Sigmoid colon (tissue), 6 donors: ENCODE measurements at regions not wholly inside any gene's neighbourhood (a gene's known extent, or its start where the extent isn't known, plus 50 kb on each side); places are given as distances from the start of the nearest gene placed in this dataset.

Experiments
- DNase-seq: peaks from one replicate; pipeline ENCODE4 v3.0.0-alpha.2; 2019
- H3K27ac ChIP-seq, 4 donors: fragments of 200-600 bp; sonication (generic); one replicate each; pipeline ENCODE4 v1.5.1; 2016 to 2019; ENCODE audit warnings: mild to moderate bottlenecking in 1 of 4
- H3K27me3 ChIP-seq, 3 donors: fragments of 200-600 bp; sonication (generic); one replicate each; pipeline ENCODE4 v1.5.1; 2019; ENCODE audit warnings: mild to moderate bottlenecking in 1 of 3
- H3K36me3 ChIP-seq, 4 donors: fragments of 200-600 bp; sonication (generic); one replicate each; pipeline ENCODE4 v1.5.1; 2016 to 2019
- H3K4me1 ChIP-seq, 4 donors: fragments of 200-600 bp; sonication (generic); one replicate each; pipeline ENCODE4 v1.5.1; 2017 to 2019
- H3K4me3 ChIP-seq, 4 donors: fragments of 200-600 bp; sonication (generic); one replicate each; pipeline ENCODE4 v1.5.1; 2017 to 2019; ENCODE audit warnings: mild to moderate bottlenecking in 2 of 4, moderate library complexity in 1 of 4
- H3K9me3 ChIP-seq, 4 donors: fragments of 200-600 bp in 3 of 4; sonication (generic) in 3 of 4; one replicate each; pipeline versions ENCODE4 v1.5.1 to v1.6.1; 2013 to 2019
- EP300 ChIP-seq, 4 donors: sonication (generic); formaldehyde crosslinking; IDR thresholded peaks; one replicate each; pipeline ENCODE4 v1.6.1; 2017; ENCODE audit warnings: antibody characterized with exemption in 4 of 4
- POLR2A ChIP-seq, 2 donors: fragments of 450-650 bp; IDR thresholded peaks; one replicate each; pipeline ENCODE4 v1.6.1; 2016; ENCODE audit warnings: antibody characterized with exemption in 2 of 2, mild to moderate bottlenecking in 2 of 2, moderate library complexity in 2 of 2
- POLR2AphosphoS5 ChIP-seq, 4 donors: sonication (generic); formaldehyde crosslinking; IDR thresholded peaks; one replicate each; pipeline ENCODE4 v1.6.1; 2017; ENCODE audit warnings: antibody characterized with exemption in 4 of 4
- WGBS, 2 donors: extraction: QIAGEN DNeasy Blood & Tissue Kit; methylation state at CpG; one replicate each; pipeline ENCODE4 v1.1.7; 2013; 5-methylcytosine and 5-hydroxymethylcytosine counted together
- intact Hi-C: fragments of 100-400 bp; cut with DNase I; formaldehyde crosslinking; loops from one replicate; pipeline ENCODE4 v1.15.1; 2023
- TF ChIP-seq, protein P1 (sequence below), 4 experiments: fragments of 450-650 bp in 3 of 4; fragments of 200-600 bp in 1 of 4; IDR thresholded peaks; one replicate each; pipeline ENCODE4 v1.5.1; 2016 to 2019; ENCODE audit warnings: antibody characterized with exemption in 4 of 4, mild to moderate bottlenecking in 3 of 4, moderate library complexity in 2 of 4
- donor health status: healthy with polysubstance abuse.
- donor health status: healthy.

DNA sequence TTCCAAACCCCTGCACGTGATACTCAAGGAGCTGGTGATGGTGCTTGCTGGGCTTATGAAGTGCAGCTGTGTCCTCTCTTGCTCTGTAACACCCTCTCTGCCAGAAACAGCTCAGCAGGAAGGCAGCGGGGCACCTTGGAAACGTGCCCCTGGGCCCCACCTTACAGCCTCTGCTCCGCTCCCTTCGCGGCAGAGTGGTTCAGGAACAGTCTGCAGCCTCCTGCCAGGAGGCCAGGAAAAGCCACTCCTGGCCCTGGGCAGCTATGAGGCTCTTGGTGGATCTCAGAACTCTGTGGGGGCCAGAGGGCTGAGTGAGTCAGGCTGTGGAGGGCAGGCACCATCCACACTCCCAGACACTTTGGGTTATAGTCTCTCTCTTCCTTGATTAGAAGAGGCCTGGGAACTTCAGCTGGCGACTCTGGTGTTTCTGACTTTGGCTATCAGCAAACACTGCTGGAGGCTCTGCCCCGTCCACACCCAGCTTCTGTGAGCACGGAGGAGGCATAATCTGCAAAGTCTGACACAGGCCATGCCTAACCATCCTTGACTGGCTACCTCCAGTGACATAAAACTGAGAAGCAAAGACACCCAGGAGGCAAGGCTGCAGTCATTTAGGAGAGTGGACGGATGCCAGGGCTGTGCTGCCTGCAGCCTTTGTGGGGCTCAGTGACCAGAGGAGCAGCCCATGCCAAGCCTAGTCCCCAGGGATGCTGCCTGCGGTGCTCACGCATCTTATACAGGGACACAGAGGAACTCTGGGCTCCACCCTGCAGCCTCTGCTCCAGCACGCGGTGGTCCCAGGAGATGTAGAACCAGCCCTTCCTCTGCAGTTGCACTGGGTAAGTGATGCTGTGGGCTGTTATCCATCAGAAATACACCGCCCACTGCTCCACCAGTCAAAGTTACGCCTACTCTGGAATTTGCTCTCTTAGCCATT lies 65.3 kb downstream of the METRNL start:
- no peaks in the 10 kb centered on the region for H3K4me1 ChIP-seq
- intact Hi-C loops: no loop called here
- H3K27me3 ChIP-seq: peaks cover 0 to 2% (median 0%) of the 10 kb centered on the region in 3 donors
- WGBS, 2 donors: 62 to 64% methylated on average over 16 of the region's 16 CpGs
- no peaks in the 10 kb centered on the region for H3K36me3 ChIP-seq
- H3K4me3 ChIP-seq: no peak overlapping the region
- no peak for TF ChIP-seq POLR2A (IDR thresholded peaks at IDR 0.05)
- TF ChIP-seq EP300 (IDR thresholded peaks at IDR 0.05): no peak
- peak in 1 of 4 donors; percentile 23 for TF ChIP-seq POLR2AphosphoS5 (IDR thresholded peaks at IDR 0.05)
- DNase-seq: peak; percentile 69
- H3K27ac ChIP-seq: peak overlapping the region in 1 of 4 donors; percentile 50
- H3K9me3 ChIP-seq: no peaks in the 10 kb centered on the region

DNA sequence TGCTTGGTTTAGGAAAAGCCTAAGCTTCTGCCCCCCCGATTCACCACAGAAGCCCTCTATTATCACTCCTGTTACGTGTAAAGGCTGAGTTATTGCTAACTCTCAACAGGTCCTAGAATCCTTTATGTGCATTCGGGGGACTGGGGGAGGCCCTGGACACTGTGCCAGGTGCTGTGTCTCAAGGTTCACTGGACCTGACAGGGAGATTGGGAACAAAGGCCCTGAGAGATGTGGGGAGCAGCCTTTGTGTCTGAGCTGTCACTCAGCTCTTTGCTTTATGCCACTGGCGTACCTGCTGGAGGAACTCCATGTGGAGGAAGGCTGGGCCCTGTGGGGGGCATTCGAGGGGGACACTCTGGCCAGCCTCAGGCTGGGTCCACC lies 65.9 kb downstream of the METRNL start:
- Histone ChIP-seq H3K36me3 (no peaks in the 10 kb centered on the region), H3K9me3 (no peaks in the 10 kb centered on the region), H3K27me3 (peaks cover 0 to 2% (median 0%) of the 10 kb centered on the region in 3 donors), H3K4me1 (no peaks in the 10 kb centered on the region), H3K4me3 (no peak overlapping the region), H3K27ac (peak overlapping the region in 1 of 4 donors; percentile 17)
- peak; percentile 51 for DNase-seq
- intact Hi-C loops: no loop called here
- 64 to 69% methylated on average over 5 of the region's 5 CpGs for WGBS, 2 donors
- TF ChIP-seq, protein P1, sequence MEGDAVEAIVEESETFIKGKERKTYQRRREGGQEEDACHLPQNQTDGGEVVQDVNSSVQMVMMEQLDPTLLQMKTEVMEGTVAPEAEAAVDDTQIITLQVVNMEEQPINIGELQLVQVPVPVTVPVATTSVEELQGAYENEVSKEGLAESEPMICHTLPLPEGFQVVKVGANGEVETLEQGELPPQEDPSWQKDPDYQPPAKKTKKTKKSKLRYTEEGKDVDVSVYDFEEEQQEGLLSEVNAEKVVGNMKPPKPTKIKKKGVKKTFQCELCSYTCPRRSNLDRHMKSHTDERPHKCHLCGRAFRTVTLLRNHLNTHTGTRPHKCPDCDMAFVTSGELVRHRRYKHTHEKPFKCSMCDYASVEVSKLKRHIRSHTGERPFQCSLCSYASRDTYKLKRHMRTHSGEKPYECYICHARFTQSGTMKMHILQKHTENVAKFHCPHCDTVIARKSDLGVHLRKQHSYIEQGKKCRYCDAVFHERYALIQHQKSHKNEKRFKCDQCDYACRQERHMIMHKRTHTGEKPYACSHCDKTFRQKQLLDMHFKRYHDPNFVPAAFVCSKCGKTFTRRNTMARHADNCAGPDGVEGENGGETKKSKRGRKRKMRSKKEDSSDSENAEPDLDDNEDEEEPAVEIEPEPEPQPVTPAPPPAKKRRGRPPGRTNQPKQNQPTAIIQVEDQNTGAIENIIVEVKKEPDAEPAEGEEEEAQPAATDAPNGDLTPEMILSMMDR (IDR thresholded peaks at IDR 0.05): no peak
- TF ChIP-seq POLR2AphosphoS5 (IDR thresholded peaks at IDR 0.05) (no peak), POLR2A (IDR thresholded peaks at IDR 0.05) (no peak), EP300 (IDR thresholded peaks at IDR 0.05) (no peak)

DNA sequence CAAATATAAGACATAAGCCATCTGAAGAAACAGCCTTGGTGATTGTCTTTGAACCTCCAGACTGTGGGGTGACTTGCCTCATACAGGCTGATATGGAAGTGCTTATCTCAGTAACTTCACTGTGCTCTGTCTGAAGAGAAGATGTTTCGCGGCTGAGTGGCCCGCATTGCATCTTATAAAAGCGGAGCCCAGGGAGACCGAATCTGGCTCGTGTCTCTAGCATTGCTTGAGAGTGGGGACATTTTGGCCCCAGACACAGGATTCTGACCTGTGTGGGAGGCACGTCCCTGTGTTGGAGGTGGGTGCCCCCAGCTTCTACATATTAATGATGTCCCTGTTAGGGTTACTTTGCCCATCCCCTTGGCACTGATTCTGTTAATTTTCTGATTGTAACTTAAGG lies 66.4 kb downstream of the METRNL start:
- H3K27me3 ChIP-seq: peaks cover 0 to 2% (median 0%) of the 10 kb centered on the region in 3 donors
- intact Hi-C loops: no loop called here
- no peaks in the 10 kb centered on the region for H3K36me3 ChIP-seq
- peak; percentile 55 for DNase-seq
- H3K27ac ChIP-seq: peak overlapping the region in 1 of 4 donors; percentile 17
- no peaks in the 10 kb centered on the region for H3K9me3 ChIP-seq
- 92 to 93% methylated on average over 7 of the region's 7 CpGs for WGBS, 2 donors
- H3K4me3 ChIP-seq: no peak overlapping the region
- no peaks in the 10 kb centered on the region for H3K4me1 ChIP-seq
- TF ChIP-seq EP300 (IDR thresholded peaks at IDR 0.05): no peak
- TF ChIP-seq, protein P1 (IDR thresholded peaks at IDR 0.05): no peak
- no peak for TF ChIP-seq POLR2AphosphoS5 (IDR thresholded peaks at IDR 0.05)
- TF ChIP-seq POLR2A (IDR thresholded peaks at IDR 0.05): no peak

DNA sequence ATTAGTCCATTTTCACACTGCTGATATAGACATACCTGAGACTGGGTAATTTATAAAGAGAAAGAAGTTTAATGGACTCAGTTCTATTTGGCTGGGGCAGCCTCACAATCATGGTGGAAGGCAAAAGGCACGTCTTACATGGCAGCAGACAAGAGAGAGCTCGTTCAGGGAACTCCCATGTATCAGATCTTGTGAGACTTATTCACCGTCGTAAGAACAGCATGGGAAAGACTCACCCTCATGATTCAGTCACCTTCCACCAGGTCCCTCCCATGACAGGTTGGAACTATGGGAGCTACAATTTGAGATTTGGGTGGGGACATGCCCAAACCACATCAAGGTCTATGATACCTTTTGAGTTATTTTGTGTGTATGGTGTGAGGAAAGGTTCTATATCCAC lies 66.9 kb downstream of the METRNL start:
- no peak for TF ChIP-seq POLR2AphosphoS5 (IDR thresholded peaks at IDR 0.05)
- TF ChIP-seq, protein P1 (IDR thresholded peaks at IDR 0.05): no peak
- TF ChIP-seq POLR2A (IDR thresholded peaks at IDR 0.05): no peak
- TF ChIP-seq EP300 (IDR thresholded peaks at IDR 0.05): no peak
- Histone ChIP-seq H3K27me3 (peaks cover 0 to 2% (median 0%) of the 10 kb centered on the region in 3 donors), H3K27ac (no peak overlapping the region), H3K4me3 (no peak overlapping the region), H3K4me1 (peaks cover 0 to 4% (median 3%) of the 10 kb centered on the region in 4 donors), H3K9me3 (no peaks in the 10 kb centered on the region), H3K36me3 (no peaks in the 10 kb centered on the region)
- intact Hi-C loops: no loop called here
- WGBS, 2 donors: 80 to 87% methylated on average over 4 of the region's 4 CpGs
- peak; percentile 17 for DNase-seq

DNA sequence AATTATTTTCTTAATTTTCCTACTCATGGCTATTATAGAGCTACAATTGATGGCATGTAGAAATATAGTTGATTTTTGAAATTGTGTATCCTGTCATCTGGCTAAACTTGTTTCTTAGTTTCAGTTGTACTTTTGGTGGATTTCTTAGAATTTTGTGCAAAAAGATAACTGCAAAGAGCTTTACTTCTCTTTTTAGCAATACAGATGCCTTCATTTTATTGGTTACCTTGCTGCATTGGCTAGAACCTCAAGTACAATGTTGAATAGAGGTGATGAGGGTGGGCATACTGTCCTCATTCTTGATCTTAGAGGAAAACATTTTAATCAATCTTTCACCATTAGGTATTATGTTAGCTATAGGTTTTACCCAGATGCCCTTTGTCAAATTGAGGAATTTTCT lies 67.9 kb downstream of the METRNL start:
- Histone ChIP-seq H3K9me3 (no peaks in the 10 kb centered on the region), H3K36me3 (no peaks in the 10 kb centered on the region), H3K4me1 (peaks cover 0 to 12% (median 12%) of the 10 kb centered on the region in 4 donors), H3K27ac (no peak overlapping the region), H3K27me3 (peaks cover 0 to 2% (median 0%) of the 10 kb centered on the region in 3 donors), H3K4me3 (no peak overlapping the region)
- intact Hi-C loops: no loop called here
- DNase-seq: no peak
- TF ChIP-seq EP300 (IDR thresholded peaks at IDR 0.05) (no peak), POLR2A (IDR thresholded peaks at IDR 0.05) (no peak), POLR2AphosphoS5 (IDR thresholded peaks at IDR 0.05) (no peak)
- TF ChIP-seq, protein P1 (IDR thresholded peaks at IDR 0.05): no peak
